Transverse colon (tissue), 4 donors: ENCODE measurements at regions not wholly inside any gene's neighbourhood (a gene's known extent, or its start where the extent isn't known, plus 50 kb on each side); places are given as distances from the start of the nearest gene placed in this dataset.

Source experiments
- CTCF ChIP-seq, 5 experiments: fragments of 200-600 bp in 3 of 5; fragments of 450-650 bp in 2 of 5; sonication (generic) in 3 of 5; IDR thresholded peaks; 1 replicate in 2 of 5; 2 replicates in 3 of 5; pipeline ENCODE4 v1.5.1; 2016 to 2017; ENCODE audit warnings: antibody characterized with exemption in 5 of 5, inconsistent platforms in 3 of 5, mild to moderate bottlenecking in 2 of 5, moderate library complexity in 1 of 5
- EP300 ChIP-seq: sonication (generic); formaldehyde crosslinking; IDR thresholded peaks from one replicate; pipeline ENCODE4 v1.6.1; 2017; ENCODE audit warnings: antibody characterized with exemption, low read depth
- POLR2A ChIP-seq: fragments of 450-650 bp; IDR thresholded peaks from one replicate; pipeline ENCODE4 v1.6.1; 2016; ENCODE audit warnings: antibody characterized with exemption, mild to moderate bottlenecking, moderate library complexity
- POLR2AphosphoS5 ChIP-seq, 3 donors: sonication (generic); formaldehyde crosslinking; IDR thresholded peaks; one replicate each; pipeline ENCODE4 v1.6.1; 2016; ENCODE audit warnings: antibody characterized with exemption in 3 of 3

GRCh38 chr2:226671141-226671676 is 128.4 kb downstream of the IRS1 start:
- no peak for TF ChIP-seq CTCF (IDR thresholded peaks at IDR 0.05)
- no peak for TF ChIP-seq EP300
- TF ChIP-seq POLR2AphosphoS5 (IDR thresholded peaks at IDR 0.05): no peak
- no peak for TF ChIP-seq POLR2A
